ENCODE measurements at regions not wholly inside any gene's neighbourhood (a gene's known extent, or its start where the extent isn't known, plus 50 kb on each side); places are given as distances from the start of the nearest gene placed in this dataset.

DNA sequence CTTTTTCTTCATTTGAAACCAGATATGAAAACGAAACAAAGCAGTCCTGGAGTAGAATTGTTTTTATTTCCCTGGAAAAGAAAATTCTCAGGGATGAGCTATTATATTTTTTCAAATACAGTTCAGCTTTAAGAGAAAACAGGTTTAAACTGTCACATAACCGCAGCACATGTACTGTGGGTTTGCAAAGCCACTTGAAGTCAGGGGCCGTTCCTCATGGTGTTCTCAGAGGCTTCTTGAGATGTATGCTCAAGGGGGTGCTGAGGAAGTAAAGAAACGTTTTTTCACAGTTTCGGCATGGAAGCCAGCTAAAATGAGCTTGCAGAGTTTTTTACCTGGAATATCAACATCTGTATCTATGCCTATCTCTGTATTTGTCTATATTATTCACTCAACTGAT, 225.3 kb downstream of the MC4R start:
- Histone ChIP-seq H3K27me3 (ENCODE audit: control insufficient read depth in 1 of 2, insufficient read depth in 2 of 2, low read length in 2 of 2) (no peaks in the 10 kb centered on the region), H3K4me3 (ENCODE audit: low read depth in 1 of 2, low read length in 2 of 2) (no peak overlapping the region)

DNA sequence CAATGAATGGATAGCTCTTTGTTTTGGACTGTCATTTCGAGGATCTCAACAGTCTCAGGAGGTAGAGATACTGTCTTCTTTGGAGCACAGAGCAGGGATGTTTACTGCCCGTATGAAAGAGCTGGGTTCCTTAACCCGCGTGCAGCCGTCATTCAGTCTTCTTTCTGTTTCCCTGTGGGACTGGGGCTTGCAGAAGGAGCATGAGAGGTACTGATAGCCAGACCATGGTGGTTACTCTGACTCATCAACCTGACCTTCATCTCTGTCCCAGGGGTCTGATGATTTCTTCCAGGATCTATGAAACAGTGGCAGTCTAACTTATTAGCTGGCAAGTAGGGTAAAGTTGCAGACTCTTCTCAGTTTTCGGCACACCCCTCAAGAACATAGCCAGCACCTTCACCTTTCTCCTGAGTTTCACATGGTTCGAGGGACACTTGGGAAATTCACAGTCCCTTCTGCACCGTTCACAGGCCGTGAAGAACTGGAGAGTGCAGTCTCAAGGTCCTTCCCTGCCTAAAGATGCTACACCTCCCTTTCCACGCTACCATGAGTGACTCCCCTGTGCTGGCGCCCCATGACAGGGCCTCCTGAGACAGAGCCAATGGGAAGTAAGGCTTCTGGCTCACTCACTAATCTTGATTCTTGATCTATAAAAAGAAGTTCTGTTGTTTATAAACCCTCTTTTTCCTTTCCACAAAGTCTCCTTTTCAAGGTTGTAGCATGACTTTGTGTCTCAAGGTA, 226.2 kb downstream of the MC4R start:
- H3K9ac ChIP-seq (ENCODE audit: low read depth in 1 of 2, low read length in 2 of 2): no peak overlapping the region
- no peak overlapping the region for H3K4me3 ChIP-seq (ENCODE audit: low read depth in 1 of 2, low read length in 2 of 2)
- H3K9me3 ChIP-seq (ENCODE audit: control insufficient read depth in 1 of 2, low read length in 2 of 2): no peaks in the 10 kb centered on the region
- no peak overlapping the region for H3K27ac ChIP-seq (ENCODE audit: low read depth, low read length)
- H3K27me3 ChIP-seq (ENCODE audit: control insufficient read depth in 1 of 2, insufficient read depth in 2 of 2, low read length in 2 of 2): no peaks in the 10 kb centered on the region
- no peaks in the 10 kb centered on the region for H3K36me3 ChIP-seq (ENCODE audit: control insufficient read depth in 1 of 2, insufficient read depth in 2 of 2, low read length in 2 of 2)
- H3K4me1 ChIP-seq (ENCODE audit: control insufficient read depth in 1 of 2, insufficient read depth in 2 of 2, low read length in 2 of 2): no peaks in the 10 kb centered on the region

More for the DNA sequence above, 225.3 kb downstream of the MC4R start:
- no peak overlapping the region for H3K9ac ChIP-seq (ENCODE audit: low read depth in 1 of 2, low read length in 2 of 2)
- no peaks in the 10 kb centered on the region for H3K4me1 ChIP-seq (ENCODE audit: control insufficient read depth in 1 of 2, insufficient read depth in 2 of 2, low read length in 2 of 2)
- H3K9me3 ChIP-seq (ENCODE audit: control insufficient read depth in 1 of 2, low read length in 2 of 2): no peaks in the 10 kb centered on the region
- no peaks in the 10 kb centered on the region for H3K36me3 ChIP-seq (ENCODE audit: control insufficient read depth in 1 of 2, insufficient read depth in 2 of 2, low read length in 2 of 2)
- H3K27ac ChIP-seq (ENCODE audit: low read depth, low read length): no peak overlapping the region

DNA sequence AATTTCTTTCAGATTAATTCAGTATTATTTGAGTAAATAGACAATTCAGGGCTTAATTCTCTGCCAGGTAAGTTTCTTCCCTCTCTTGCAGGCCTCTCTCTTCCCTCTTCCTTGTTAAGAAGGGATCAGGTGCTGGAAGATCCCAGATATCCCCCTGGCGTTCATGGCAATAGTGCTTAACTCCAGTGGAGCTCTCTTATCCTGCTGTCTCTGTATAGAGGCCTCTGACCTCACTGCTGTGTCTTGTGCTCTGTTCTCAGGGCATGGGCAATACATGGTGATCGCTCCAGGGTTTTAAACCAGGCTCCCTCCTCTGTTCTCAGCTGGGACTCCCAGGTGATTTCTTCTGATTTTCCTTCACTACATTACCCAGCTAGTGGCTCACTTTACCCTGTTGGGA, 226.8 kb downstream of the MC4R start:
- H3K4me3 ChIP-seq (ENCODE audit: low read depth in 1 of 2, low read length in 2 of 2): no peak overlapping the region
- no peaks in the 10 kb centered on the region for H3K9me3 ChIP-seq (ENCODE audit: control insufficient read depth in 1 of 2, low read length in 2 of 2)
- no peak overlapping the region for H3K27ac ChIP-seq (ENCODE audit: low read depth, low read length)
- H3K4me1 ChIP-seq (ENCODE audit: control insufficient read depth in 1 of 2, insufficient read depth in 2 of 2, low read length in 2 of 2): no peaks in the 10 kb centered on the region
- no peaks in the 10 kb centered on the region for H3K36me3 ChIP-seq (ENCODE audit: control insufficient read depth in 1 of 2, insufficient read depth in 2 of 2, low read length in 2 of 2)
- no peak overlapping the region for H3K9ac ChIP-seq (ENCODE audit: low read depth in 1 of 2, low read length in 2 of 2)
- H3K27me3 ChIP-seq (ENCODE audit: control insufficient read depth in 1 of 2, insufficient read depth in 2 of 2, low read length in 2 of 2): no peaks in the 10 kb centered on the region

DNA sequence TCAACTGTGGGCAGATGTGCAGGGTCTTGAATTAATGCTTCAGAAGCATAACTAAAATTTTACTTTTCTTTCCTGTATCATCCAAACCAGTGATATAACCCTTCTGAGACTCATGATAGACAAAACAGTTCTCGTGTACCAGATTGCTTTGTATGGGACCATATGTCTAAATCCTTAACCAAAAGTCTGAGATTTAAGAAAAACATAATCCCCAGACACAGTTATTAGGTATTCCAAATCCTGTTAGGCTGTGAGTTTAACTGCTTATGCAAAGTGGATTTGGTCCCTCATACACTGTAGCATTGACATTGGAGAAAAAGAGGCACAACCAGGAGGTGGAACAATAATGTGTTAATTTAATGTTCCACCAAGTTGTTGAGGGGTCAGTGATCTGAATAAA, 235.0 kb downstream of the PMAIP1 start:
- Histone ChIP-seq H3K36me3 (ENCODE audit: control insufficient read depth in 1 of 2, insufficient read depth in 2 of 2, low read length in 2 of 2) (no peaks in the 10 kb centered on the region), H3K27me3 (ENCODE audit: control insufficient read depth in 1 of 2, insufficient read depth in 2 of 2, low read length in 2 of 2) (no peaks in the 10 kb centered on the region), H3K9ac (ENCODE audit: low read depth in 1 of 2, low read length in 2 of 2) (no peak overlapping the region), H3K4me3 (ENCODE audit: low read depth in 1 of 2, low read length in 2 of 2) (no peak overlapping the region), H3K4me1 (ENCODE audit: control insufficient read depth in 1 of 2, insufficient read depth in 2 of 2, low read length in 2 of 2) (no peaks in the 10 kb centered on the region), H3K27ac (ENCODE audit: low read depth, low read length) (no peak overlapping the region), H3K9me3 (ENCODE audit: control insufficient read depth in 1 of 2, low read length in 2 of 2) (no peaks in the 10 kb centered on the region)

DNA sequence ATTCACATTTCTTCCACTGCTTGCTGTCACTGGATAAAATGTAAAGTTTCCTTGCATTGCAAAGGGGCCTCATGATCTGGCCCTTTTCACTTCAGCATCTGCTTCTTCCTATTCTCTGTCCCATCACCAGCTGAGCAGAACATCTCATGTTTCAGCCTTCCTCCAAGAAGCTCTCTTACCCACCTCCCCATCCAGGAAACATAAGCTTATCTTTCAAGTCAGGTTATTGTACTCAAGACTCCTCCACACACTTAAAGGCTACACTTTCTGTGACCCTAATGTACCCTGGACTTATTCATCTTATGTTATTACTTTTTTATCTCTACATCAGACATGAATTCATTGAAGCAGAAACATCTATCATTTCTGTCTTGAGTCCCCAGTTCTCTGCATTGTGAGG, 230.5 kb downstream of the PMAIP1 start:
- Histone ChIP-seq H3K27me3 (ENCODE audit: control insufficient read depth in 1 of 2, insufficient read depth in 2 of 2, low read length in 2 of 2) (no peaks in the 10 kb centered on the region), H3K27ac (ENCODE audit: low read depth, low read length) (no peak overlapping the region), H3K4me1 (ENCODE audit: control insufficient read depth in 1 of 2, insufficient read depth in 2 of 2, low read length in 2 of 2) (no peaks in the 10 kb centered on the region), H3K9ac (ENCODE audit: low read depth in 1 of 2, low read length in 2 of 2) (no peak overlapping the region), H3K4me3 (ENCODE audit: low read depth in 1 of 2, low read length in 2 of 2) (no peak overlapping the region), H3K36me3 (ENCODE audit: control insufficient read depth in 1 of 2, insufficient read depth in 2 of 2, low read length in 2 of 2) (no peaks in the 10 kb centered on the region), H3K9me3 (ENCODE audit: control insufficient read depth in 1 of 2, low read length in 2 of 2) (no peaks in the 10 kb centered on the region)

DNA sequence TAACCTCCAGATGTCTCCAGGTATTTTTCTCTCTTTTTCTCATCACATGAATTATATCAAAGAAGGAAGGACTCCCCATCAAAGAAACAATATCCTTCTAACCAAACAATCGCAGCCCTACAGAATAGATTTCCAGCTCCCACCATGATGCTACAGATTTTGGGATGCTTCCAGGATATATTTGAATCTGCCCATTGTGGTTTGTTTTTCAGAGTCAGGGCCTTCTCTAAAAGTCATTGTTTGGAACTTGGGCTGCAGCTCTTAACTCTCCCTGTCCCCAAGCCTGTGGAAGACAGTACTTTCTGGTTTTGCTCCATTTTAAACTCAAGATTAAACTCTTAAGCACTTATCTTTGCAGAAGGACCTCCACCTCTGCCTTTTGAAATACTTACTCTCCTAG, 223.2 kb downstream of the PMAIP1 start:
- Histone ChIP-seq H3K27ac (ENCODE audit: low read depth, low read length) (no peak overlapping the region), H3K9ac (ENCODE audit: low read depth in 1 of 2, low read length in 2 of 2) (no peak overlapping the region), H3K4me3 (ENCODE audit: low read depth in 1 of 2, low read length in 2 of 2) (no peak overlapping the region), H3K36me3 (ENCODE audit: control insufficient read depth in 1 of 2, insufficient read depth in 2 of 2, low read length in 2 of 2) (no peaks in the 10 kb centered on the region), H3K9me3 (ENCODE audit: control insufficient read depth in 1 of 2, low read length in 2 of 2) (no peaks in the 10 kb centered on the region), H3K4me1 (ENCODE audit: control insufficient read depth in 1 of 2, insufficient read depth in 2 of 2, low read length in 2 of 2) (peaks cover 0 to 12% of the 10 kb centered on the region in 2 donors), H3K27me3 (ENCODE audit: control insufficient read depth in 1 of 2, insufficient read depth in 2 of 2, low read length in 2 of 2) (no peaks in the 10 kb centered on the region)

DNA sequence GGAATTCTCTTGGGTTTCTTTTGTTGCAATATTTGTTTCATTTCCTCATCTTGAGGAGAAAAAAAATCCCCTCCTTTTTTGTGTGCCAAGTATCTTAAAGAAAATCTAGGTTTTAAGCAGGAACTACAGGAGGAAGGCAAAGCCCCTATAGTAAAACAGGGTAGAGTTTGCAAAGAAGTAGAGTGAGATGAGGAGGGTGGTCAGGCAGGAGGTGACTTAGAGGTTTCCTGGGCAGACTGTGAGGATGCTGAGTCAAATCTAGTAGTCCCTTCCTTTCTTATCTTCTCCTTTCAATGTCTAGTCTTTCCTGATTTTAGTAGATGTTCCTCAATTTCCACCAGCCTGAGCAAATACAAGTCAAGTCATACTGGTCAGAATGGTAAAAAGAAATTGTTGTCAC, 222.5 kb downstream of the PMAIP1 start:
- no peak overlapping the region for H3K27ac ChIP-seq (ENCODE audit: low read depth, low read length)
- H3K9ac ChIP-seq (ENCODE audit: low read depth in 1 of 2, low read length in 2 of 2): no peak overlapping the region
- no peaks in the 10 kb centered on the region for H3K27me3 ChIP-seq (ENCODE audit: control insufficient read depth in 1 of 2, insufficient read depth in 2 of 2, low read length in 2 of 2)
- H3K4me1 ChIP-seq (ENCODE audit: control insufficient read depth in 1 of 2, insufficient read depth in 2 of 2, low read length in 2 of 2): peaks cover 0 to 15% of the 10 kb centered on the region in 2 donors
- H3K9me3 ChIP-seq (ENCODE audit: control insufficient read depth in 1 of 2, low read length in 2 of 2): no peaks in the 10 kb centered on the region
- H3K4me3 ChIP-seq (ENCODE audit: low read depth in 1 of 2, low read length in 2 of 2): no peak overlapping the region
- no peaks in the 10 kb centered on the region for H3K36me3 ChIP-seq (ENCODE audit: control insufficient read depth in 1 of 2, insufficient read depth in 2 of 2, low read length in 2 of 2)

DNA sequence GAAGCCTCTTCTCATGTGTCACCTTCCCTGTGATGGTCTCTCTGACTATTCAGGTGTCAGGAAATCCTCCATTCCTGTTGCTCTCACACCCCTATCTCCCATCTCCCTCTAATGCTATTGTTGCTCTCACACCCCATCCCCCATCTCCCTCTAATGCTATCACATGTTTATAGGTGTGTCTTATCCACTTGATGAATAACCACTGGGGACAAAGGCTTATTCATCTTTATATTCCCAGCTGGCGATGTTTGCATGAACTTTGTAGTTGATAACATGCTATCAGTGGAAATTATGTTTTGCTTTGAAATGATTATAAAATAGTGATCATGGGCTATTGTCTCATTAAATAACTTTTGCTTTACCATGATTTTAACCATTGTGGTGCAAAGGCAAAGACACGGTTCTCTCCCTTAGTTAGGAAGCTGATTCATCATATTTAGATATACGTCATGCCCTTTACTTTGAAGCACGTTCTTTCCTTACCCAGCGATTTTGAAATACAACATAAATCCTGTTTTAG, 220.5 kb downstream of the PMAIP1 start:
- no peak overlapping the region for H3K9ac ChIP-seq (ENCODE audit: low read depth in 1 of 2, low read length in 2 of 2)
- no peaks in the 10 kb centered on the region for H3K36me3 ChIP-seq (ENCODE audit: control insufficient read depth in 1 of 2, insufficient read depth in 2 of 2, low read length in 2 of 2)
- H3K4me3 ChIP-seq (ENCODE audit: low read depth in 1 of 2, low read length in 2 of 2): no peak overlapping the region
- no peaks in the 10 kb centered on the region for H3K9me3 ChIP-seq (ENCODE audit: control insufficient read depth in 1 of 2, low read length in 2 of 2)
- H3K27me3 ChIP-seq (ENCODE audit: control insufficient read depth in 1 of 2, insufficient read depth in 2 of 2, low read length in 2 of 2): no peaks in the 10 kb centered on the region
- H3K27ac ChIP-seq (ENCODE audit: low read depth, low read length): no peak overlapping the region
- peaks cover 0 to 16% of the 10 kb centered on the region in 2 donors for H3K4me1 ChIP-seq (ENCODE audit: control insufficient read depth in 1 of 2, insufficient read depth in 2 of 2, low read length in 2 of 2)

DNA sequence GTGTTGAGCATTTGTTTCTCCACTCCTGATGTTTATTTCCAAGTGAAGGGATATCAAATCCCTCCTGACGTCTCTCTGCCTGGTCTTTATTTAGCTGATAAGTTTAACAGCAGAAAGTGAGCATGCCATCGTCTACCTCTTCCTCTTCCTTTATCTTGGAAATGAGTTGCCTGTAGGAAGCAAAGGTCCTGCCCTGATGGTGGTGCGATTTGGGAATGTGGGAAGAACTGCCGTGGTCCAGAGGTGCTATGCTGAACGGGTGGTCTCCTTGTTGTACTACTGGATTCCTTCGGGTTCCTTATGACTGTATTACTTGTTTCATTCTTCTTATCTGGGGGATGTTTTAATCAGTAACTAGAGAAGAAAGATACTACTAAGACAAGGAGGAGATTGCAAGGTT, 217.5 kb downstream of the PMAIP1 start:
- H3K27me3 ChIP-seq (ENCODE audit: control insufficient read depth in 1 of 2, insufficient read depth in 2 of 2, low read length in 2 of 2): no peaks in the 10 kb centered on the region
- H3K9me3 ChIP-seq (ENCODE audit: control insufficient read depth in 1 of 2, low read length in 2 of 2): no peaks in the 10 kb centered on the region
- H3K4me1 ChIP-seq (ENCODE audit: control insufficient read depth in 1 of 2, insufficient read depth in 2 of 2, low read length in 2 of 2): peaks cover 0 to 16% of the 10 kb centered on the region in 2 donors
- no peak overlapping the region for H3K27ac ChIP-seq (ENCODE audit: low read depth, low read length)
- no peak overlapping the region for H3K9ac ChIP-seq (ENCODE audit: low read depth in 1 of 2, low read length in 2 of 2)
- H3K4me3 ChIP-seq (ENCODE audit: low read depth in 1 of 2, low read length in 2 of 2): no peak overlapping the region
- H3K36me3 ChIP-seq (ENCODE audit: control insufficient read depth in 1 of 2, insufficient read depth in 2 of 2, low read length in 2 of 2): no peaks in the 10 kb centered on the region

DNA sequence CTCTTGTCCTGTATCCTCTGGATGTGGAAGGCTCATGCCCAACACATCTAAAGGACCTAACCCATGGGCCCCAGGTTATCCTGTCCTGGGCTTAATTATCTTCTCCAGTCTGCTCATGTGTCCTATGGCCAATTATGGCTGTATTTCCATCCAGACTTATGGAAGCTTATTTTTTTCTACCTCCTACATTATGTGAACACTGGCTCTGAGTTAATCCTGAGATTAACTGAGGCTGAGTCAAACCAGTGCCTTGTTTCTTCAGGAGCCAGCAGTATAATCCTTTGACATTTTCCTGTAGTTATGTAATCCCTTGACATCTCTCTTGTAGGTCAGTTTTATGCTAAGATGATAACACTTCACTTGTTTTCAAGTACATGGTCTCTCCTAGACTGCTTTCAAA, 213.6 kb downstream of the PMAIP1 start:
- H3K36me3 ChIP-seq (ENCODE audit: control insufficient read depth in 1 of 2, insufficient read depth in 2 of 2, low read length in 2 of 2): no peaks in the 10 kb centered on the region
- H3K27me3 ChIP-seq (ENCODE audit: control insufficient read depth in 1 of 2, insufficient read depth in 2 of 2, low read length in 2 of 2): no peaks in the 10 kb centered on the region
- H3K4me3 ChIP-seq (ENCODE audit: low read depth in 1 of 2, low read length in 2 of 2): no peak overlapping the region
- no peak overlapping the region for H3K9ac ChIP-seq (ENCODE audit: low read depth in 1 of 2, low read length in 2 of 2)
- H3K4me1 ChIP-seq (ENCODE audit: control insufficient read depth in 1 of 2, insufficient read depth in 2 of 2, low read length in 2 of 2): peaks cover 0 to 4% of the 10 kb centered on the region in 2 donors
- H3K27ac ChIP-seq (ENCODE audit: low read depth, low read length): no peak overlapping the region
- H3K9me3 ChIP-seq (ENCODE audit: control insufficient read depth in 1 of 2, low read length in 2 of 2): no peaks in the 10 kb centered on the region

Data from duodenal mucosa (tissue), 2 donors.